ENCODE measurements at regions not wholly inside any gene's neighbourhood (a gene's known extent, or its start where the extent isn't known, plus 50 kb on each side); places are given as distances from the start of the nearest gene placed in this dataset.

DNA sequence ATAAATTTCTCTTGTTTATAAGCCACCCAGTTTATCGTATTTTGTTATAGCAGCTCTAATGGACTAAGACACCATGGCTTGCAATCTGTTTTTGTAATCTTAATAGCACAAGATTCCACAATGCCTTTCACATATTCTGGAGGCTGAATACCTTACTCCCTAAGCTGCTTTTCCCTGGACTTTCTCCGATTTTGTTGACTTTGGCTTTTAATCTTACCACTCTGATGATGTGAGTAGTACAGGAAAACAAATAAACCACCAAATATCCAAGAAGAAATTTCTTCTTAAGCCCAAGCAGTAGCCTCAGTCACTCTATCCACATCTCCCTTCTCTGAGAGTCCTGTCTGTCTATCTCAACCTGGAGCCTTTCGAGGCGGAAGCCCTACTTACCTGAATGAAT, 838.6 kb downstream of the LTN1 start:
- Mint-ChIP-seq H3K27ac (ENCODE audit: unreplicated experiment) (no peak overlapping the region), H3K27me3 (ENCODE audit: insufficient read depth, unreplicated experiment) (no peaks in the 10 kb centered on the region), H3K36me3 (ENCODE audit: insufficient read depth, unreplicated experiment) (no peaks in the 10 kb centered on the region), H3K9me3 (ENCODE audit: unreplicated experiment) (no peaks in the 10 kb centered on the region), H3K4me1 (ENCODE audit: low read depth, unreplicated experiment) (no peaks in the 10 kb centered on the region), H3K4me3 (ENCODE audit: unreplicated experiment) (no peak overlapping the region)
- H3K4me1 ChIP-seq: no peaks in the 10 kb centered on the region
- CTCF ChIA-PET: no interaction called here
- no peaks in the 10 kb centered on the region for H3K27me3 ChIP-seq (replicated peaks; ENCODE audit: control insufficient read depth, insufficient read depth, low read length)
- BruUV-seq (replicated peaks): no TSS peak
- no peaks in the 10 kb centered on the region for H3K36me3 ChIP-seq (ENCODE audit: control insufficient read depth, insufficient read depth, low read length)
- H3K4me3 ChIP-seq (ENCODE audit: low read depth, low read length): no peak overlapping the region
- intact Hi-C loops (cut with micrococcal nuclease; ENCODE audit: unreplicated experiment): no loop called here
- DNase-seq: no peak
- POLR2A ChIA-PET: no interaction called here
- TF ChIP-seq, protein P1, sequence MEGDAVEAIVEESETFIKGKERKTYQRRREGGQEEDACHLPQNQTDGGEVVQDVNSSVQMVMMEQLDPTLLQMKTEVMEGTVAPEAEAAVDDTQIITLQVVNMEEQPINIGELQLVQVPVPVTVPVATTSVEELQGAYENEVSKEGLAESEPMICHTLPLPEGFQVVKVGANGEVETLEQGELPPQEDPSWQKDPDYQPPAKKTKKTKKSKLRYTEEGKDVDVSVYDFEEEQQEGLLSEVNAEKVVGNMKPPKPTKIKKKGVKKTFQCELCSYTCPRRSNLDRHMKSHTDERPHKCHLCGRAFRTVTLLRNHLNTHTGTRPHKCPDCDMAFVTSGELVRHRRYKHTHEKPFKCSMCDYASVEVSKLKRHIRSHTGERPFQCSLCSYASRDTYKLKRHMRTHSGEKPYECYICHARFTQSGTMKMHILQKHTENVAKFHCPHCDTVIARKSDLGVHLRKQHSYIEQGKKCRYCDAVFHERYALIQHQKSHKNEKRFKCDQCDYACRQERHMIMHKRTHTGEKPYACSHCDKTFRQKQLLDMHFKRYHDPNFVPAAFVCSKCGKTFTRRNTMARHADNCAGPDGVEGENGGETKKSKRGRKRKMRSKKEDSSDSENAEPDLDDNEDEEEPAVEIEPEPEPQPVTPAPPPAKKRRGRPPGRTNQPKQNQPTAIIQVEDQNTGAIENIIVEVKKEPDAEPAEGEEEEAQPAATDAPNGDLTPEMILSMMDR (IDR thresholded peaks at IDR 0.05; ENCODE audit: insufficient read depth in 1 of 2, low read depth in 1 of 2, low read length in 1 of 2, severe bottlenecking in 1 of 2, unreplicated experiment in 1 of 2): no peak
- no peaks in the 10 kb centered on the region for H3K9me3 ChIP-seq

DNA sequence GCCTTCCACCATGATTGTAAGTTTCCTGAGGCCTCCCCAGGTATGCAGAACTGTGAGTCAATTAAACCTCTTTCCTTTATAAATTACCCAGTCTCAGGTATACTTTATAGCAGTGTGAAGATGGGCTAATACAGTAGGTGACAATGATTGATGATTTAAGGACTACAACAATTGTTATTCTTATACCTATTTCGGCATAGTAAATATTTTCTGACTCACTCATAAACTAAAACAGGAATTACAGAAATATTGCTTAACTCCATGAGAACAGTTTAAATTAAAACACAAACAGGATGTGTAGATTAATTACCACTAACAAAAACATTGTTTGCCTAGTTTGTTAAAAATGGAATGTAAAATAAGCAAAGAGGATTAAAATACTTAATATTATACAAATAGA, 839.9 kb downstream of the LTN1 start:
- BruUV-seq (replicated peaks): no TSS peak
- H3K4me3 Mint-ChIP-seq (ENCODE audit: unreplicated experiment): no peak overlapping the region
- ChIA-PET CTCF (no interaction called here), POLR2A (no interaction called here)
- no peaks in the 10 kb centered on the region for H3K4me1 Mint-ChIP-seq (ENCODE audit: low read depth, unreplicated experiment)
- no peaks in the 10 kb centered on the region for H3K36me3 ChIP-seq (ENCODE audit: control insufficient read depth, insufficient read depth, low read length)
- TF ChIP-seq, protein P1 (IDR thresholded peaks at IDR 0.05; ENCODE audit: insufficient read depth in 1 of 2, low read depth in 1 of 2, low read length in 1 of 2, severe bottlenecking in 1 of 2, unreplicated experiment in 1 of 2): no peak
- no peaks in the 10 kb centered on the region for H3K4me1 ChIP-seq
- no peak for DNase-seq
- H3K9me3 Mint-ChIP-seq (ENCODE audit: unreplicated experiment): no peaks in the 10 kb centered on the region
- no peaks in the 10 kb centered on the region for H3K27me3 Mint-ChIP-seq (ENCODE audit: insufficient read depth, unreplicated experiment)
- no peak overlapping the region for H3K27ac Mint-ChIP-seq (ENCODE audit: unreplicated experiment)
- H3K9me3 ChIP-seq: no peaks in the 10 kb centered on the region
- no peaks in the 10 kb centered on the region for H3K36me3 Mint-ChIP-seq (ENCODE audit: insufficient read depth, unreplicated experiment)
- H3K27me3 ChIP-seq (replicated peaks; ENCODE audit: control insufficient read depth, insufficient read depth, low read length): no peaks in the 10 kb centered on the region
- H3K4me3 ChIP-seq (ENCODE audit: low read depth, low read length): no peak overlapping the region
- intact Hi-C loops (cut with micrococcal nuclease; ENCODE audit: unreplicated experiment): no loop called here

DNA sequence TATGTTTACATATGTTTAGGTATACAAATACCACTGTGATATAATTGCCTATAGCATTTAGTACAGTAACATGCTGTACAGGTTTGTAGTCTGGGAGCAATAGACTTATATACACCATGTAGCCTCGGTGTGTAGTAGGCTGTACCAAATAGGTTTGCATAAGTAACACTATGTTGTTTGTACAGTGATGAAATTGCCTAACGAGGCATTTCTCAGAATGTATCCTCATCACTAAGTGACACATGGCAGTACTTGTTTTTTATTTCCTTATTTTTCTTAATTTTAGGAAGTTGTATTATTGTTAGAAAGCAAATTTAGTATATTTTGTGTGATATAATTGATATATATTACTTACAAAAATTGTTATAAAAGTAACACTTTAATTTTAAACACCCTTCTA, 840.9 kb downstream of the LTN1 start:
- H3K9me3 ChIP-seq: no peaks in the 10 kb centered on the region
- Mint-ChIP-seq H3K27me3 (ENCODE audit: insufficient read depth, unreplicated experiment) (no peaks in the 10 kb centered on the region), H3K9me3 (ENCODE audit: unreplicated experiment) (no peaks in the 10 kb centered on the region), H3K36me3 (ENCODE audit: insufficient read depth, unreplicated experiment) (no peaks in the 10 kb centered on the region), H3K4me1 (ENCODE audit: low read depth, unreplicated experiment) (no peaks in the 10 kb centered on the region), H3K27ac (ENCODE audit: unreplicated experiment) (no peak overlapping the region), H3K4me3 (ENCODE audit: unreplicated experiment) (no peak overlapping the region)
- POLR2A ChIA-PET: no interaction called here
- DNase-seq: no peak
- no peak overlapping the region for H3K4me3 ChIP-seq (ENCODE audit: low read depth, low read length)
- H3K4me1 ChIP-seq: no peaks in the 10 kb centered on the region
- TF ChIP-seq, protein P1 (IDR thresholded peaks at IDR 0.05; ENCODE audit: insufficient read depth in 1 of 2, low read depth in 1 of 2, low read length in 1 of 2, severe bottlenecking in 1 of 2, unreplicated experiment in 1 of 2): no peak
- H3K36me3 ChIP-seq (ENCODE audit: control insufficient read depth, insufficient read depth, low read length): no peaks in the 10 kb centered on the region
- CTCF ChIA-PET: no interaction called here
- BruUV-seq (replicated peaks): no TSS peak
- H3K27me3 ChIP-seq (replicated peaks; ENCODE audit: control insufficient read depth, insufficient read depth, low read length): no peaks in the 10 kb centered on the region
- intact Hi-C loops (cut with micrococcal nuclease; ENCODE audit: unreplicated experiment): no loop called here

Measured in Caco-2 (cell line).